Activated T-cell treated with anti-CD3 and anti-CD28 coated beads, Interleukin-2, amount 50 U/mL, for 72 hours (primary cell): ENCODE measurements at regions not wholly inside any gene's neighbourhood (a gene's known extent, or its start where the extent isn't known, plus 50 kb on each side); places are given as distances from the start of the nearest gene placed in this dataset.

Source experiments
- ATAC-seq, 2 donors: fragments of 150-1000 bp; cut with Tn5 transposase; replicated peaks in 1 of 2; 2 replicates each; pipeline ENCODE4 v1.10.0; 2021; ENCODE audit warnings: moderate library complexity in 2 of 2, mild to moderate bottlenecking in 1 of 2
- DNase-seq, 2 donors: peaks; one replicate each; pipeline ENCODE4 v3.0.0; 2021 to 2022; ENCODE audit warnings: mixed read lengths in 1 of 2
- H3K27ac Mint-ChIP-seq: one replicate; pipeline ENCODE4 v1.8.0; 2022; ENCODE audit warnings: mild to moderate bottlenecking, moderate library complexity, mixed read lengths
- H3K27me3 Mint-ChIP-seq: one replicate; pipeline ENCODE4 v1.8.0; 2022; ENCODE audit warnings: low read depth, mixed read lengths
- H3K36me3 Mint-ChIP-seq, 2 donors: one replicate each; pipeline ENCODE4 v1.8.0; 2022; ENCODE audit warnings: mixed read lengths in 2 of 2, mild to moderate bottlenecking in 1 of 2; ENCODE audit not compliant: insufficient read depth in 2 of 2
- H3K4me1 Mint-ChIP-seq: one replicate; pipeline ENCODE4 v1.8.0; 2022; ENCODE audit warnings: low read depth, mixed read lengths
- H3K4me3 Mint-ChIP-seq, 2 donors: one replicate each; pipeline ENCODE4 v1.8.0; 2022; ENCODE audit warnings: mild to moderate bottlenecking in 2 of 2, mixed read lengths in 2 of 2, moderate library complexity in 2 of 2
- H3K9me3 Mint-ChIP-seq, 2 donors: one replicate each; pipeline ENCODE4 v1.8.0; 2022; ENCODE audit warnings: mixed read lengths in 2 of 2

- Mint-ChIP-seq H3K27me3 (peaks cover 27% of the 10 kb centered on the region), H3K36me3 (peaks cover 3 to 4% of the 10 kb centered on the region in 2 donors), H3K4me3 (peak overlapping the region; percentile 85 to 90), H3K9me3 (no peaks in the 10 kb centered on the region), H3K27ac (no peak overlapping the region), H3K4me1 (peaks cover 18% of the 10 kb centered on the region)
- DNase-seq = peak; percentile 64 to 78
- peak; percentile 85 to 88 for ATAC-seq
Measured at GRCh38 chr3:174440741-174441587, 418.2 kb upstream of the NAALADL2 start.

- ATAC-seq = peak in 1 of 2 donors; percentile 23
- no peak for DNase-seq
- Mint-ChIP-seq H3K27ac (peak overlapping the region; percentile 62), H3K27me3 (peaks cover 20% of the 10 kb centered on the region), H3K4me3 (peak overlapping the region; percentile 85 to 90), H3K9me3 (no peaks in the 10 kb centered on the region), H3K4me1 (peaks cover 18% of the 10 kb centered on the region), H3K36me3 (peaks cover 3 to 4% of the 10 kb centered on the region in 2 donors)
Measured at GRCh38 chr3:174441588-174442301, 417.4 kb upstream of the NAALADL2 start.

- Mint-ChIP-seq H3K9me3 (no peaks in the 10 kb centered on the region), H3K27ac (no peak overlapping the region), H3K4me1 (peaks cover 18% of the 10 kb centered on the region), H3K4me3 (no peak overlapping the region), H3K36me3 (peaks cover 3 to 4% of the 10 kb centered on the region in 2 donors), H3K27me3 (peaks cover 17% of the 10 kb centered on the region)
- ATAC-seq (no peak), DNase-seq (no peak)
Measured at GRCh38 chr3:174442302-174442682, 416.8 kb upstream of the NAALADL2 start.

- DNase-seq = no peak
- ATAC-seq = no peak
- Mint-ChIP-seq H3K36me3 (peaks cover 4 to 6% of the 10 kb centered on the region in 2 donors), H3K27ac (no peak overlapping the region), H3K9me3 (peaks cover 4 to 5% of the 10 kb centered on the region in 2 donors), H3K4me1 (peaks cover 18% of the 10 kb centered on the region), H3K4me3 (no peak overlapping the region), H3K27me3 (peaks cover 17% of the 10 kb centered on the region)
Measured at GRCh38 chr3:174444391-174444790, 414.7 kb upstream of the NAALADL2 start.

GRCh38 chr3:174457758-174458157 is 401.4 kb upstream of the NAALADL2 start:
- peaks cover 7 to 15% of the 10 kb centered on the region in 2 donors for H3K9me3 Mint-ChIP-seq
- no peak overlapping the region for H3K27ac Mint-ChIP-seq
- ATAC-seq = no peak
- no peak overlapping the region for H3K4me3 Mint-ChIP-seq
- H3K27me3 Mint-ChIP-seq = no peaks in the 10 kb centered on the region
- DNase-seq = no peak
- no peaks in the 10 kb centered on the region for H3K4me1 Mint-ChIP-seq
- peaks cover 0 to 2% of the 10 kb centered on the region in 2 donors for H3K36me3 Mint-ChIP-seq

GRCh38 chr3:174460831-174461230 is 398.3 kb upstream of the NAALADL2 start:
- DNase-seq (no peak), ATAC-seq (no peak)
- H3K36me3 Mint-ChIP-seq = peaks cover 0 to 2% of the 10 kb centered on the region in 2 donors
- peaks cover 3 to 6% of the 10 kb centered on the region in 2 donors for H3K9me3 Mint-ChIP-seq
- no peaks in the 10 kb centered on the region for H3K4me1 Mint-ChIP-seq
- no peak overlapping the region for H3K27ac Mint-ChIP-seq
- H3K4me3 Mint-ChIP-seq = no peak overlapping the region
- no peaks in the 10 kb centered on the region for H3K27me3 Mint-ChIP-seq

GRCh38 chr3:174462916-174463315 is 396.2 kb upstream of the NAALADL2 start:
- Mint-ChIP-seq H3K4me3 (no peak overlapping the region), H3K27me3 (no peaks in the 10 kb centered on the region)

GRCh38 chr3:174465177-174465576 is 394.0 kb upstream of the NAALADL2 start:
- DNase-seq = no peak
- H3K36me3 Mint-ChIP-seq = no peaks in the 10 kb centered on the region

More at GRCh38 chr3:174462916-174463315, 396.2 kb upstream of the NAALADL2 start:
- DNase-seq (no peak), ATAC-seq (no peak)
- no peaks in the 10 kb centered on the region for H3K4me1 Mint-ChIP-seq
- H3K27ac Mint-ChIP-seq = no peak overlapping the region
- no peaks in the 10 kb centered on the region for H3K36me3 Mint-ChIP-seq
- H3K9me3 Mint-ChIP-seq = no peaks in the 10 kb centered on the region

GRCh38 chr3:174466471-174467054 is 392.6 kb upstream of the NAALADL2 start:
- no peak overlapping the region for H3K4me3 Mint-ChIP-seq
- DNase-seq = no peak
- H3K9me3 Mint-ChIP-seq = no peaks in the 10 kb centered on the region
- no peak overlapping the region for H3K27ac Mint-ChIP-seq
- H3K4me1 Mint-ChIP-seq = no peaks in the 10 kb centered on the region
- no peak for ATAC-seq
- H3K36me3 Mint-ChIP-seq = no peaks in the 10 kb centered on the region
- no peaks in the 10 kb centered on the region for H3K27me3 Mint-ChIP-seq

More at GRCh38 chr3:174465177-174465576, 394.0 kb upstream of the NAALADL2 start:
- Mint-ChIP-seq H3K9me3 (no peaks in the 10 kb centered on the region), H3K27me3 (no peaks in the 10 kb centered on the region), H3K4me1 (no peaks in the 10 kb centered on the region), H3K4me3 (no peak overlapping the region), H3K27ac (no peak overlapping the region)
- ATAC-seq = no peak

GRCh38 chr3:174477491-174477890 is 381.6 kb upstream of the NAALADL2 start:
- Mint-ChIP-seq H3K27me3 (no peaks in the 10 kb centered on the region), H3K27ac (no peak overlapping the region), H3K4me1 (no peaks in the 10 kb centered on the region), H3K36me3 (no peaks in the 10 kb centered on the region), H3K9me3 (peaks cover 2 to 4% of the 10 kb centered on the region in 2 donors), H3K4me3 (no peak overlapping the region)
- DNase-seq (no peak), ATAC-seq (no peak)

GRCh38 chr3:174480767-174481166 is 378.4 kb upstream of the NAALADL2 start:
- no peak overlapping the region for H3K4me3 Mint-ChIP-seq
- no peak for ATAC-seq
- no peaks in the 10 kb centered on the region for H3K27me3 Mint-ChIP-seq
- H3K36me3 Mint-ChIP-seq = no peaks in the 10 kb centered on the region
- H3K27ac Mint-ChIP-seq = no peak overlapping the region
- DNase-seq = no peak
- H3K9me3 Mint-ChIP-seq = peaks cover 2% of the 10 kb centered on the region in 2 donors
- no peaks in the 10 kb centered on the region for H3K4me1 Mint-ChIP-seq

- ATAC-seq = no peak
- Mint-ChIP-seq H3K4me1 (no peaks in the 10 kb centered on the region), H3K27ac (no peak overlapping the region), H3K9me3 (peaks cover 2 to 3% of the 10 kb centered on the region in 2 donors), H3K27me3 (no peaks in the 10 kb centered on the region), H3K4me3 (no peak overlapping the region), H3K36me3 (no peaks in the 10 kb centered on the region)
- DNase-seq = no peak
Measured at GRCh38 chr3:174482541-174482940, 376.6 kb upstream of the NAALADL2 start.

- H3K9me3 Mint-ChIP-seq = peaks cover 2 to 6% of the 10 kb centered on the region in 2 donors
- ATAC-seq (no peak), DNase-seq (no peak)
- H3K4me1 Mint-ChIP-seq = no peaks in the 10 kb centered on the region
- H3K27ac Mint-ChIP-seq = no peak overlapping the region
- no peaks in the 10 kb centered on the region for H3K27me3 Mint-ChIP-seq
- no peak overlapping the region for H3K4me3 Mint-ChIP-seq
- H3K36me3 Mint-ChIP-seq = no peaks in the 10 kb centered on the region
Measured at GRCh38 chr3:174483254-174483653, 375.9 kb upstream of the NAALADL2 start.
